LNCAP (cell line): ENCODE measurements at regions not wholly inside any gene's neighbourhood (a gene's known extent, or its start where the extent isn't known, plus 50 kb on each side); places are given as distances from the start of the nearest gene placed in this dataset.

ENCODE experiments used
- TF ChIP-seq, protein P1 (sequence below): fragments of 450-650 bp; IDR thresholded peaks from 2 replicates; pipeline ENCODE4 v1.5.1; 2017; ENCODE audit warnings: mild to moderate bottlenecking

DNA sequence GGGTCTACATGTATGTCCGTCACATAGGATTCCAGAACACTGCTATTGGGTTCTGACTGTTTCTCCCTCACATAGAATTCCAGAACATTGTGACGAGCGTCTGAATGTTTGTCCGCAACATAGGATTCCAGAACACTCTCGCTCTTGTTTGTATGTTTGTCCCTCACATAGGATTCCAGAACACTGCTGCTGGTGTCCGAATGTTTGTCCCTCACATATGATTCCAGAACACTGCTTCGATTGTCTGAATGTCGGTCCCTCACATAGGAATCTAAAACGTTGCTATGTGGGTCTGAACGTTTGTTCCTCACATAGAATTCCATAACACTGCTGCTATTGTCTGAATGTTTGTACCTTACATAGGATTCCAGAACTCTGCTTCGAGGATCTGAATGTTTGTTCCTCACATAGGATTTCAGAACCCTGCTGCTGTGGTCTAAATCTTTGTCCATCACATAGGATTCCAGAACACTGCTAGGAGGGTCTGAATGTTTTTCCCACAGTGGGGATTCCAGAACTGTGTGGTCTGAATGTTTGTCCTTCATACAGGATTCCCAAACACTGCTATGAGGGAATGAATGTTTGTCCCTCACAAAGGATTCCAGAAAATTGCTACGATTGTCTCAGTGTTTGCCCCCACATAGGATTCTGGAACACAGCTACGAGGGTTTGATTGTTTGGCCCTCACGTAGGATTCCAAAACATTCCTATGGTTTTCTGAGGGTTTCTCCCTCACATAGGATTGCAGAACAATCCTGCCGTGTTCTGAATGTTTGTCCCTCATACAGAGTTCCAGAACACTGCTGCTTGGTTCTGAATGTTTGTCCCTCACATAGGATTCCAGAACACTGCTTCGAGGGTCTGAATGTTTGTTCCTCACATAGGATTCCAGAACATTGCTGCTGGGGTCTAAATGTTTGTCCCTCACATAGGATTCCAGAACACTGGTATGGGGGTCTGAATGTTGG lies 220.5 kb downstream of the FOXD4L6 start:
- TF ChIP-seq, protein P1, sequence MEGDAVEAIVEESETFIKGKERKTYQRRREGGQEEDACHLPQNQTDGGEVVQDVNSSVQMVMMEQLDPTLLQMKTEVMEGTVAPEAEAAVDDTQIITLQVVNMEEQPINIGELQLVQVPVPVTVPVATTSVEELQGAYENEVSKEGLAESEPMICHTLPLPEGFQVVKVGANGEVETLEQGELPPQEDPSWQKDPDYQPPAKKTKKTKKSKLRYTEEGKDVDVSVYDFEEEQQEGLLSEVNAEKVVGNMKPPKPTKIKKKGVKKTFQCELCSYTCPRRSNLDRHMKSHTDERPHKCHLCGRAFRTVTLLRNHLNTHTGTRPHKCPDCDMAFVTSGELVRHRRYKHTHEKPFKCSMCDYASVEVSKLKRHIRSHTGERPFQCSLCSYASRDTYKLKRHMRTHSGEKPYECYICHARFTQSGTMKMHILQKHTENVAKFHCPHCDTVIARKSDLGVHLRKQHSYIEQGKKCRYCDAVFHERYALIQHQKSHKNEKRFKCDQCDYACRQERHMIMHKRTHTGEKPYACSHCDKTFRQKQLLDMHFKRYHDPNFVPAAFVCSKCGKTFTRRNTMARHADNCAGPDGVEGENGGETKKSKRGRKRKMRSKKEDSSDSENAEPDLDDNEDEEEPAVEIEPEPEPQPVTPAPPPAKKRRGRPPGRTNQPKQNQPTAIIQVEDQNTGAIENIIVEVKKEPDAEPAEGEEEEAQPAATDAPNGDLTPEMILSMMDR: no peak

DNA sequence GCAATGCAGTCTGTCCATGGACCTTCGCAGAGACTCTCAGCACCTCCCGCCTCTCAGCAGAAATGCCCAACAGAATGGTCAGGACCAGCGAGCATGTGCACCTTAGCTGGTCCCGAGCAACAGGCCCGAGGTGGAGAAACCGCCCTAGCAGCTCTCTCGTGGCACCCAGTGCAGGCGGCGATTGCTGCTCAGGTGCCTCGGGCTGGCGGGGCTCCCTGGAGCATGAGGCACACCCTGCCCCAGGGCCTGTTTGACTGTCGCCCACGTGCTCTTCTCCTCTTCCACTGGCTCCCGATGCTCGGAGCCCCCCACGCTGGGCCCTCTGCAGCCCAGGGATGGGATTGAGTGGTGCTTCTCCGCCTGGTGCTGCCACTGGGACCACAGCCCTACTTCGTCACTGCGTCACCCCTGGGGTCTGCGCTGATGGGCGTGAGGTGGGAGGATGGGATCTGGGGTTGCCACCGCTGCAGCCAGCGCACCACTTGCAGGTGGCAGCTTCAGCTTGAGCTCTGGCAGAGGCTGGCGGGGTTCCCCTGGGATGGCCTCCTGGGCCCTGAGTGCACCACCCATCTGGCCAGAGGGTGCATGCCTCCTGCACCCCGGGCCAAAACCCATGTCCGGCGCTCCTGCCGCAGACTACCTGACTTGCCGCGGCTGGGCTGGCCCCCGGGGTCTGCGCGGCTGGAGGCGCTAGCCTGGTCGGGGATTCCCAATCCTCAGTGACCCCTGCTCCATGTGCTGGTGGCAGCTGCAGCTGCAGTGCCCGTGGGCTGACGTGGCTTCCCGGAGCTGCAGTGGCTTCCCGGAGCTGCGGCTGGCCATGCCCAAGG lies 244.2 kb downstream of the FOXD4L6 start:
- TF ChIP-seq, protein P1: no peak
